ENCODE measurements at regions not wholly inside any gene's neighbourhood (a gene's known extent, or its start where the extent isn't known, plus 50 kb on each side); places are given as distances from the start of the nearest gene placed in this dataset.

DNA sequence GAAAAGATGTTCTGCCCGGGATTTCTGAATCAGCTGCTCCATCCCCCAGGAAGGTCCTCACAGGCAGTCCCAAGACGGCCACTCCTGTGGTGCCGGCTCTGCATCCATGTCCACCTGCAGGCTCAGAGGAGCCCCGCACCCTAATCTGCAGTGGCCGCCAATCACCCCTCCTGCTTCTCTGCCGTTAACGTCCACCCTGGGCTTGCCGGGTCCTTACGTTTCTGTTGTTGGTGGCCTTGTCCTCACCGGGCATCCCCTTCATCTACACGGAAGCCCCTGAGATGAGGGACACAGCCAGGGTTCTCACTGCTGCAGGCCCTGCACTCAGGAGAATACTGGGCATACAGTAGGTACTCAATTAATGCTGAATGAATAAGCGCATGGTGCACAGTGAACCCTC, 131.5 kb upstream of the SNTG2 start:
- TF ChIP-seq, protein P1, sequence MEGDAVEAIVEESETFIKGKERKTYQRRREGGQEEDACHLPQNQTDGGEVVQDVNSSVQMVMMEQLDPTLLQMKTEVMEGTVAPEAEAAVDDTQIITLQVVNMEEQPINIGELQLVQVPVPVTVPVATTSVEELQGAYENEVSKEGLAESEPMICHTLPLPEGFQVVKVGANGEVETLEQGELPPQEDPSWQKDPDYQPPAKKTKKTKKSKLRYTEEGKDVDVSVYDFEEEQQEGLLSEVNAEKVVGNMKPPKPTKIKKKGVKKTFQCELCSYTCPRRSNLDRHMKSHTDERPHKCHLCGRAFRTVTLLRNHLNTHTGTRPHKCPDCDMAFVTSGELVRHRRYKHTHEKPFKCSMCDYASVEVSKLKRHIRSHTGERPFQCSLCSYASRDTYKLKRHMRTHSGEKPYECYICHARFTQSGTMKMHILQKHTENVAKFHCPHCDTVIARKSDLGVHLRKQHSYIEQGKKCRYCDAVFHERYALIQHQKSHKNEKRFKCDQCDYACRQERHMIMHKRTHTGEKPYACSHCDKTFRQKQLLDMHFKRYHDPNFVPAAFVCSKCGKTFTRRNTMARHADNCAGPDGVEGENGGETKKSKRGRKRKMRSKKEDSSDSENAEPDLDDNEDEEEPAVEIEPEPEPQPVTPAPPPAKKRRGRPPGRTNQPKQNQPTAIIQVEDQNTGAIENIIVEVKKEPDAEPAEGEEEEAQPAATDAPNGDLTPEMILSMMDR (conservative IDR thresholded peaks at IDR 0.05; ENCODE audit: low read depth, low read length) = no peak
- DNase-seq (ENCODE audit: low read depth) = no peak

DNA sequence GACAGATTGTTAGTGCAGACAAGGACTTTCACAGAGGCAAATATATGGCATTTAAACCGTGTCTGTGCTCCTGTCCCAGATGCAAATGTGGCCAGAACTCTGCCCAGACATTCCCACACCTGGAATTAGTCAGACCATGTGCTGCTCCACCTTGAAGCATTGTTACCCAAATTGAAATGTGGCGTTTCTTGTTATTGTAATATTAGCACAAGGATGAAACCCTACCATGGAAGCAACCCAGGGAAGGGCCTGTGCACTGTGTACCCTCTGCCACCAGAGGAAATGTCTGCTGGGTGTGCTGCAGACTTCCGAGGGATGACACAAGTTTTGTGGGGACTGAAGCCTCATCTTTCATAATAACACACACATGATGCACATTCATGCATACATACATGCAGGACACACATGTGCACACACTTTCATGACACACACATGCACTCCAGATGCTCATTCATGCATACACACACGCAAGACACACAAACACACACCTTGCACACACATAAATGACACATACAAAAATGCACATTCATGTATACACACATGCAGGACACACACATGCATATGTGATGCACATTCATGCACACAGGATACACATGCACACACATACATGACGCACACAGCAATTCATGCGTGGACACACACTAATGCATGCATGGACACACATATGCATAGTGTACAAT, 133.2 kb upstream of the SNTG2 start:
- no peak for DNase-seq (ENCODE audit: low read depth)
- H3K4me3 ChIP-seq (ENCODE audit: low read depth, low read length) = no peak overlapping the region
- TF ChIP-seq, protein P1 (conservative IDR thresholded peaks at IDR 0.05; ENCODE audit: low read depth, low read length) = no peak

More for the DNA sequence above, 131.5 kb upstream of the SNTG2 start:
- no peak overlapping the region for H3K4me3 ChIP-seq (ENCODE audit: low read depth, low read length)

DNA sequence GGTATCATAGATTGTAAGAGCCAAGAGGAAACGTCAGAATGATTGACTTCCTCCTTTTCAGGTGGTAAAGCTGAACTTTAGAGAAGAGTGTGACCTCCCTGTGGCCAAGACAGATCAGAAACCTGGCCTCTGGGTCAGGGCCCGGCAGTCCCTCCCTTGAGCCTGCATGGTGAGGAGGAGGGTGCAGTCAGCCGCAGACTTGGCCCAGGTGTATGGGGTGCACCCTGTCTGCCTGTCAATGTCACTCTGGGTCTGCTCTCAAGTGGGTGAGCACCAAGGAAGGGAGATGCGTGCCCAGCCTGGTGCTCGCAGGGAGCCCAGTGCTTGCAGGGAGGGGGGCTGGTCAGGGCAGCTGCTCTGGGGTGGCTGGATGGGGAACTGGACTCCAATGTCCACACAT, 134.4 kb upstream of the SNTG2 start:
- TF ChIP-seq, protein P1 (conservative IDR thresholded peaks at IDR 0.05; ENCODE audit: low read depth, low read length) = no peak
- H3K4me3 ChIP-seq (ENCODE audit: low read depth, low read length) = no peak overlapping the region
- DNase-seq (ENCODE audit: low read depth) = no peak

DNA sequence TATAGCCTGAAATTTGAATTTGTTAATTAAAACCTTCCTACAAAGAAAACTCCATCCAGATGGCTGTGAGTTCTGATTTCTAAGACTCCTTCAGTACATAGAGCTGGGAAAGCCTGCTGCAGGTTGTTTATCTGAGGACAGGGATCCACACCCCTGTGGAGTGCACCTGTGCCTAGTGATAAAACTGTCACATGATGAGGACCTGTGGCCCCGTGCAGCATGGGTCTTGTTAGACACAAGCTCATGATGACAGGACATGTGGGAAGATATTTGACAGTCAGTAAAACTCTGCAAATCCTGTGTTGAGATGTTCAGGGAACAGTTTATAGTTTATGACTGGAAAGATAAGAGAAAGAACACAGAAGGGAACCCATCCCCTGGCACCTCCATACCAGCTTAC, 133.2 kb upstream of the TMEM18 start:
- TF ChIP-seq, protein P1 (conservative IDR thresholded peaks at IDR 0.05; ENCODE audit: low read depth, low read length) = no peak
- no peak for DNase-seq (ENCODE audit: low read depth)
- H3K4me3 ChIP-seq (ENCODE audit: low read depth, low read length) = no peak overlapping the region

DNA sequence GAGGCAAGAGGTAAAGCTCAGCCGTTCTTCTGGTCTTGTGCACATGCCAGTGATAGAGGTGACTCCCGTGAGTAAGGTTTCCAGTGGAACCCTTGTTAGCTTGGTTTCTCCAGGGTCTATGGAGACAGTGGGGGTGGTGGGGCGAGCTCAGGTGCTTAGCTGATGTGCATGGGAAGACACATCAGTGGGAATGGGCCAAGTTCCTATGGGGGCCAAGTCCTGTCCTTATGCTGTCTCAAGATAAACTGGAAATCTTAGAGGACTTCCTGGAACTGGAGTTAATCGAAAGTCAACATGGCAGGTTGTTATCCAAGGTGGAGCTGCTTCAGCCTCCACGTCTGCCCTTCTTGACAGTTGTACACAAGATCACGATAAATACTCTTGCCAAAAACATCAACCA, 130.1 kb upstream of the TMEM18 start:
- no peak for DNase-seq (ENCODE audit: low read depth)
- TF ChIP-seq, protein P1 (conservative IDR thresholded peaks at IDR 0.05; ENCODE audit: low read depth, low read length) = no peak
- H3K4me3 ChIP-seq (ENCODE audit: low read depth, low read length) = no peak overlapping the region

DNA sequence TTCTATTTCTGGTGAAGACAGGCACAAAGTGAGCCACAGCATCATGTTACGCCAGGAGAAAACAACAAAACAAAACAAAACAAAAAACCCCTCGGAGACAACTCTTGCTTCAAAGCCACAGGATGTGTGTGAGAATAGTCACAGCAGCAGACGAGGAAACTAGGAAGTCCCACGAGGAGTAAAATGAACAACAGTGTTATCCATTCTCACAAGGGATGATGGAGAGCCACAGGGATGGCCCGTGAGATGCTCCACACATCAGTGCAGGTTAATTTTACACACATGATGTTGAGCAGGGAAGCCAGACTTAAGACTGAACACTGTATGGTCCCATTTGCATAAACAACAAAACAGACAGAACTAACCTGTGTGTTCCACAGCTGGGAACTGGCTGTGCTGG, 128.5 kb upstream of the TMEM18 start:
- DNase-seq (ENCODE audit: low read depth) = no peak
- no peak overlapping the region for H3K4me3 ChIP-seq (ENCODE audit: low read depth, low read length)
- TF ChIP-seq, protein P1 (conservative IDR thresholded peaks at IDR 0.05; ENCODE audit: low read depth, low read length) = no peak

DNA sequence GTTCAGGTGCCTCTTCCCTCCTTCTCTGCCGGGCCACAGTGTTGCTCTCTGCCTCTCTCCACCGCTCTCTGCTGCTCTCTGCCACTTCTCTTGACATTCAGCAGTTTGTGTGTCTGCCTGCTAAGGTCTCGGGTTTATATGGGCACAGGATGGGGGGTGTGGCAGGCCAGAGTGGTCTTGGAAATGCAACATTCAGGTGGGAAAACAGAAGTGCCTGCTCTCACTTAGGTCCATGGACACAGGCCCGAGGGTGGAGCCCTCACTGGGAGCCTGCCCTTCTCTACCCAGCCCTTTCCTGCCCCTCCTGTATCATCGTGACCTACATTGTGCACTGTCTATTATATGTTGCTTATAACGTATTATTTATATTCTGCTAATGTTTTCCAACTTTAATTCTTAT, 120.8 kb upstream of the TMEM18 start:
- no peak overlapping the region for H3K4me3 ChIP-seq (ENCODE audit: low read depth, low read length)
- TF ChIP-seq, protein P1 (conservative IDR thresholded peaks at IDR 0.05; ENCODE audit: low read depth, low read length) = no peak
- DNase-seq (ENCODE audit: low read depth) = no peak

All from epithelial cell of proximal tubule (primary cell).